ENCODE measurements at regions not wholly inside any gene's neighbourhood (a gene's known extent, or its start where the extent isn't known, plus 50 kb on each side); places are given as distances from the start of the nearest gene placed in this dataset.

- H3K4me2 ChIP-seq (ENCODE audit: low read length): no peak overlapping the region
- no peak overlapping the region for H3K27ac ChIP-seq (ENCODE audit: low read length)
- H3F3A ChIP-seq (ENCODE audit: low read length, unreplicated experiment): no peaks in the 10 kb centered on the region
- ATAC-seq (no peak), DNase-seq (peak; percentile 4)
- no TSS peak for BruUV-seq (replicated peaks)
- ChIA-PET CTCF (interaction anchor here (0.5 kb wide), 1 partner anchor 92 kb away, joined by 6 read pairs; no protein-coding TSS in a partner anchor), POLR2A (ENCODE audit: unreplicated experiment) (no interaction called here)
- H3K79me2 ChIP-seq (ENCODE audit: low read length): no peaks in the 10 kb centered on the region
- no peaks in the 10 kb centered on the region for H4K20me1 ChIP-seq (ENCODE audit: low read length)
- H3K4me1 ChIP-seq (ENCODE audit: insufficient read depth, low read length): peaks cover 20% of the 10 kb centered on the region
- no peaks in the 10 kb centered on the region for H3K27me3 ChIP-seq (ENCODE audit: low read length)
- H3K36me3 ChIP-seq (ENCODE audit: low read depth, low read length): no peaks in the 10 kb centered on the region
- no peak overlapping the region for H2AFZ ChIP-seq (ENCODE audit: low read length)
- TF ChIP-seq, protein P1, sequence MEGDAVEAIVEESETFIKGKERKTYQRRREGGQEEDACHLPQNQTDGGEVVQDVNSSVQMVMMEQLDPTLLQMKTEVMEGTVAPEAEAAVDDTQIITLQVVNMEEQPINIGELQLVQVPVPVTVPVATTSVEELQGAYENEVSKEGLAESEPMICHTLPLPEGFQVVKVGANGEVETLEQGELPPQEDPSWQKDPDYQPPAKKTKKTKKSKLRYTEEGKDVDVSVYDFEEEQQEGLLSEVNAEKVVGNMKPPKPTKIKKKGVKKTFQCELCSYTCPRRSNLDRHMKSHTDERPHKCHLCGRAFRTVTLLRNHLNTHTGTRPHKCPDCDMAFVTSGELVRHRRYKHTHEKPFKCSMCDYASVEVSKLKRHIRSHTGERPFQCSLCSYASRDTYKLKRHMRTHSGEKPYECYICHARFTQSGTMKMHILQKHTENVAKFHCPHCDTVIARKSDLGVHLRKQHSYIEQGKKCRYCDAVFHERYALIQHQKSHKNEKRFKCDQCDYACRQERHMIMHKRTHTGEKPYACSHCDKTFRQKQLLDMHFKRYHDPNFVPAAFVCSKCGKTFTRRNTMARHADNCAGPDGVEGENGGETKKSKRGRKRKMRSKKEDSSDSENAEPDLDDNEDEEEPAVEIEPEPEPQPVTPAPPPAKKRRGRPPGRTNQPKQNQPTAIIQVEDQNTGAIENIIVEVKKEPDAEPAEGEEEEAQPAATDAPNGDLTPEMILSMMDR (conservative IDR thresholded peaks at IDR 0.05; ENCODE audit: low read depth, low read length): no peak
- TF ChIP-seq EZH2 (IDR thresholded peaks at IDR 0.05; ENCODE audit: low read length, unreplicated experiment) (no peak), EZH2phosphoT487 (IDR thresholded peaks at IDR 0.05; ENCODE audit: borderline replicate concordance, low read length) (no peak)
- H3K9ac ChIP-seq (ENCODE audit: low read length): no peak overlapping the region
- no peaks in the 10 kb centered on the region for H3K9me3 ChIP-seq (ENCODE audit: low read length)
- H3K4me3 ChIP-seq (ENCODE audit: low read length): no peak overlapping the region
- intact Hi-C loops (cut with micrococcal nuclease): no loop called here
- H3K9me2 ChIP-seq (replicated peaks; ENCODE audit: low read length): no peaks in the 10 kb centered on the region
Observed at GRCh38 chr10:91012502-91012901, 91.6 kb upstream of the ANKRD1 start.

- DNase-seq: no peak
- Histone ChIP-seq H3K27me3 (ENCODE audit: low read length) (no peaks in the 10 kb centered on the region), H3K9me2 (replicated peaks; ENCODE audit: low read length) (no peaks in the 10 kb centered on the region), H3K36me3 (ENCODE audit: low read depth, low read length) (no peaks in the 10 kb centered on the region), H2AFZ (ENCODE audit: low read length) (no peak overlapping the region), H3K9me3 (ENCODE audit: low read length) (no peaks in the 10 kb centered on the region), H3K4me3 (ENCODE audit: low read length) (no peak overlapping the region), H3F3A (ENCODE audit: low read length, unreplicated experiment) (no peaks in the 10 kb centered on the region), H3K79me2 (ENCODE audit: low read length) (no peaks in the 10 kb centered on the region), H3K27ac (ENCODE audit: low read length) (no peak overlapping the region), H3K9ac (ENCODE audit: low read length) (no peak overlapping the region), H3K4me2 (ENCODE audit: low read length) (no peak overlapping the region), H4K20me1 (ENCODE audit: low read length) (no peaks in the 10 kb centered on the region), H3K4me1 (ENCODE audit: insufficient read depth, low read length) (peaks cover 20% of the 10 kb centered on the region)
- TF ChIP-seq, protein P1 (conservative IDR thresholded peaks at IDR 0.05; ENCODE audit: low read depth, low read length): no peak
- TF ChIP-seq EZH2phosphoT487 (IDR thresholded peaks at IDR 0.05; ENCODE audit: borderline replicate concordance, low read length) (no peak), EZH2 (IDR thresholded peaks at IDR 0.05; ENCODE audit: low read length, unreplicated experiment) (no peak)
- intact Hi-C loops (cut with micrococcal nuclease): no loop called here
- POLR2A ChIA-PET (ENCODE audit: unreplicated experiment): no interaction called here
- no peak for ATAC-seq
- BruUV-seq (replicated peaks): no TSS peak
- CTCF ChIA-PET: no interaction called here
Observed at GRCh38 chr10:91013985-91014384, 93.1 kb upstream of the ANKRD1 start.

DNA sequence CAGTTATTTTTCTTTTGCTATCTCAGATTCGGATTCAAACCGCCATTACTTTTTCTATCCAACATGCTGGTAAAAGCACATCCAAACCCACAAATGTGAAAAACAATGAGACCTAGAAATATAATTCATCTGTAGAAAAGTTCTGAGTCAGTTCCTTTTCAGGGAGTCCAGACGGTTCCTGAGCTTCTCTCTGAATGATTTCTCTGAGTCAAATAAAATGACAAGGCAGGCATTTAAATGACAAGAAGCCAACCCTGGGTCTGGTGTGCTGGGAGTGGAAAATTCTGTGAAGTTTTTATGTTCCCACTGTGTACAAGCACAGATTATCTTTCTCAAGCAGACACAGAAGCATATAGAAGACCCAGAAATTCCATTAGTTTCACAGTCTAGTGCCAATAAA is 96.3 kb upstream of the ANKRD1 start:
- Histone ChIP-seq H2AFZ (ENCODE audit: low read length) (no peak overlapping the region), H4K20me1 (ENCODE audit: low read length) (no peaks in the 10 kb centered on the region), H3K9me2 (replicated peaks; ENCODE audit: low read length) (no peaks in the 10 kb centered on the region), H3K9me3 (ENCODE audit: low read length) (no peaks in the 10 kb centered on the region), H3K9ac (ENCODE audit: low read length) (no peak overlapping the region), H3K4me3 (ENCODE audit: low read length) (no peak overlapping the region), H3F3A (ENCODE audit: low read length, unreplicated experiment) (no peaks in the 10 kb centered on the region), H3K27ac (ENCODE audit: low read length) (no peak overlapping the region), H3K4me1 (ENCODE audit: insufficient read depth, low read length) (no peaks in the 10 kb centered on the region), H3K27me3 (ENCODE audit: low read length) (no peaks in the 10 kb centered on the region; the same call in 1 of the 2 replicates), H3K36me3 (ENCODE audit: low read depth, low read length) (no peaks in the 10 kb centered on the region), H3K4me2 (ENCODE audit: low read length) (no peak overlapping the region), H3K79me2 (ENCODE audit: low read length) (no peaks in the 10 kb centered on the region)
- ChIA-PET POLR2A (ENCODE audit: unreplicated experiment) (no interaction called here), CTCF (no interaction called here)
- no TSS peak for BruUV-seq (replicated peaks)
- ATAC-seq (no peak), DNase-seq (no peak)
- TF ChIP-seq, protein P1 (conservative IDR thresholded peaks at IDR 0.05; ENCODE audit: low read depth, low read length): no peak
- TF ChIP-seq EZH2 (IDR thresholded peaks at IDR 0.05; ENCODE audit: low read length, unreplicated experiment) (no peak), EZH2phosphoT487 (IDR thresholded peaks at IDR 0.05; ENCODE audit: borderline replicate concordance, low read length) (no peak)
- intact Hi-C loops (cut with micrococcal nuclease): no loop called here

All from PC-3 (cell line).